ENCODE measurements at regions not wholly inside any gene's neighbourhood (a gene's known extent, or its start where the extent isn't known, plus 50 kb on each side); places are given as distances from the start of the nearest gene placed in this dataset.

DNA sequence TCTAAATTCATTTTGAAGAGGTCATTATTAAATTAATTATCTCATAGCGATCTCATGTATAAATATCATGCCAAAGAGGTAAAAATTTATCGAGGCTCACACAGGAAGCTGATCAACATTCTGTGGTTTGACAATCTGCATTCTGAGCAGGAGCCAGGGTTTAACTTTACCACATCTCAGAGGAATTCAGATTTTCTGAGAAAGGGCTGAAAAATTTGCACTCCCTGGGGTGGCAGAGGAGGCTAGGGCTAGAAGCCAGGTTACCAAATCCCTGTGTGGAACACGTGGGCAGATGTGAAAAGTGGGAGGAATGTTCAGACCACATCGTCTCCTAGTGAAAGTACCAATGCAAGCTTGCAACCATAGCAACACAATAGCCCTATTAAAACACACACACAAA lies 63.5 kb upstream of the CTLA4 start:
- no peak for DNase-seq (ENCODE audit: low read depth in 1 of 2, low spot score in 1 of 2)
- TF ChIP-seq SPI1 (IDR thresholded peaks at IDR 0.05; ENCODE audit: borderline replicate concordance, low read depth), result no peak
- TF ChIP-seq, protein P1, sequence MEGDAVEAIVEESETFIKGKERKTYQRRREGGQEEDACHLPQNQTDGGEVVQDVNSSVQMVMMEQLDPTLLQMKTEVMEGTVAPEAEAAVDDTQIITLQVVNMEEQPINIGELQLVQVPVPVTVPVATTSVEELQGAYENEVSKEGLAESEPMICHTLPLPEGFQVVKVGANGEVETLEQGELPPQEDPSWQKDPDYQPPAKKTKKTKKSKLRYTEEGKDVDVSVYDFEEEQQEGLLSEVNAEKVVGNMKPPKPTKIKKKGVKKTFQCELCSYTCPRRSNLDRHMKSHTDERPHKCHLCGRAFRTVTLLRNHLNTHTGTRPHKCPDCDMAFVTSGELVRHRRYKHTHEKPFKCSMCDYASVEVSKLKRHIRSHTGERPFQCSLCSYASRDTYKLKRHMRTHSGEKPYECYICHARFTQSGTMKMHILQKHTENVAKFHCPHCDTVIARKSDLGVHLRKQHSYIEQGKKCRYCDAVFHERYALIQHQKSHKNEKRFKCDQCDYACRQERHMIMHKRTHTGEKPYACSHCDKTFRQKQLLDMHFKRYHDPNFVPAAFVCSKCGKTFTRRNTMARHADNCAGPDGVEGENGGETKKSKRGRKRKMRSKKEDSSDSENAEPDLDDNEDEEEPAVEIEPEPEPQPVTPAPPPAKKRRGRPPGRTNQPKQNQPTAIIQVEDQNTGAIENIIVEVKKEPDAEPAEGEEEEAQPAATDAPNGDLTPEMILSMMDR (IDR thresholded peaks at IDR 0.05; ENCODE audit: insufficient read depth, low read length), result no peak
- no peak for TF ChIP-seq REST (IDR thresholded peaks at IDR 0.05; ENCODE audit: insufficient replicate concordance, low read depth)
- no peak for TF ChIP-seq POLR2AphosphoS5 (IDR thresholded peaks at IDR 0.05; ENCODE audit: low read depth)
- TF ChIP-seq GABPA (IDR thresholded peaks at IDR 0.05; ENCODE audit: low read depth), result no peak
- Histone ChIP-seq H3K27ac (replicated peaks) (no peak overlapping the region), H3K27me3 (ENCODE audit: insufficient read depth, poor library complexity, severe bottlenecking) (no peaks in the 10 kb centered on the region), H3K4me3 (replicated peaks; ENCODE audit: insufficient read depth, low read length) (no peak overlapping the region)

DNA sequence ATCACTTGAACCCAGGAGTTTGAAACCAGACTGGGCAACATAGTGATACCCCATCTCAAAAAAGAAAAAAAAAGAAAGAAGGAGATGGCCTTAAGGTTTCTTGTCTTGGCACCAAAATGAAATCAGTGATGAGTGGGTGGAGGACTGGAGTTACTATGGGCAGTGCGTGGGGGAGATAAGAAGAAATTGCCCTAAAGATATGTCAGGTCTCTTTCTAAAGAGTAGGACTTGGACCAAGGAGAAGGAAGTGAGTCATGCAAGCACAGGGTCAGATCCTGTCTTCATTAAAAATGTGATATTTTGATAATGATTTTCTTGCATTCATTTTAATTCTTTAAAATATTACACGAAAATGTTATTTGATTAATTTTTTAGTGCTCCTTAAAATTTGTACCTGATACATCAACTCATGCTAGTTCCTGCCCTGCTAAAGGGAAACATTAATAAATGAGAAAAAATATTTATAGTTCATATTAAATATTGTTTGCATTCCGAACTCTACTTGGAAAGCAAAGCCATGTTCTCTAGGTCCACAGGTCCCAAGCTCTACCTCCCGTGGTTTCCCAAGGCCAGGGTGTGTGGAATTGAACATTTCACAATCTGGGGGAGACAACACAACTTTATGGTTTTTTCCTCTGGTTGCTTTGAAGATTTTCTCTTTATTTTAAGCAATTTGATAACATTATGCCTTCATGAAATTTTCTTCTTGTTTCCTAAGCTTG lies 62.6 kb upstream of the CTLA4 start:
- no peak for DNase-seq (ENCODE audit: low read depth in 1 of 2, low spot score in 1 of 2)
- TF ChIP-seq, protein P1 (IDR thresholded peaks at IDR 0.05; ENCODE audit: insufficient read depth, low read length), result no peak
- TF ChIP-seq POLR2AphosphoS5 (IDR thresholded peaks at IDR 0.05; ENCODE audit: low read depth) (no peak), REST (IDR thresholded peaks at IDR 0.05; ENCODE audit: insufficient replicate concordance, low read depth) (no peak), SPI1 (IDR thresholded peaks at IDR 0.05; ENCODE audit: borderline replicate concordance, low read depth) (no peak), GABPA (IDR thresholded peaks at IDR 0.05; ENCODE audit: low read depth) (no peak)

GRCh38 chr2:203805486-203805838 lies 62.1 kb upstream of the CTLA4 start:
- no peak overlapping the region for H3K4me3 ChIP-seq (replicated peaks; ENCODE audit: insufficient read depth, low read length)
- no peak for TF ChIP-seq GABPA (IDR thresholded peaks at IDR 0.05; ENCODE audit: low read depth)
- no peak for TF ChIP-seq POLR2AphosphoS5 (IDR thresholded peaks at IDR 0.05; ENCODE audit: low read depth)
- no peak for TF ChIP-seq REST (IDR thresholded peaks at IDR 0.05; ENCODE audit: insufficient replicate concordance, low read depth)
- TF ChIP-seq, protein P1 (IDR thresholded peaks at IDR 0.05; ENCODE audit: insufficient read depth, low read length), result no peak
- TF ChIP-seq SPI1 (IDR thresholded peaks at IDR 0.05; ENCODE audit: borderline replicate concordance, low read depth), result no peak
- no peak for DNase-seq (ENCODE audit: low read depth in 1 of 2, low spot score in 1 of 2)

More for the DNA sequence above, 62.6 kb upstream of the CTLA4 start:
- no peak overlapping the region for H3K4me3 ChIP-seq (replicated peaks; ENCODE audit: insufficient read depth, low read length)
- no peak overlapping the region for H3K27ac ChIP-seq (replicated peaks)
- no peaks in the 10 kb centered on the region for H3K27me3 ChIP-seq (ENCODE audit: insufficient read depth, poor library complexity, severe bottlenecking)

More at GRCh38 chr2:203805486-203805838, 62.1 kb upstream of the CTLA4 start:
- Histone ChIP-seq H3K27me3 (ENCODE audit: insufficient read depth, poor library complexity, severe bottlenecking) (no peaks in the 10 kb centered on the region), H3K27ac (replicated peaks) (no peak overlapping the region)

All from HL-60 (cell line).